ENCODE measurements at regions not wholly inside any gene's neighbourhood (a gene's known extent, or its start where the extent isn't known, plus 50 kb on each side); places are given as distances from the start of the nearest gene placed in this dataset.

DNA sequence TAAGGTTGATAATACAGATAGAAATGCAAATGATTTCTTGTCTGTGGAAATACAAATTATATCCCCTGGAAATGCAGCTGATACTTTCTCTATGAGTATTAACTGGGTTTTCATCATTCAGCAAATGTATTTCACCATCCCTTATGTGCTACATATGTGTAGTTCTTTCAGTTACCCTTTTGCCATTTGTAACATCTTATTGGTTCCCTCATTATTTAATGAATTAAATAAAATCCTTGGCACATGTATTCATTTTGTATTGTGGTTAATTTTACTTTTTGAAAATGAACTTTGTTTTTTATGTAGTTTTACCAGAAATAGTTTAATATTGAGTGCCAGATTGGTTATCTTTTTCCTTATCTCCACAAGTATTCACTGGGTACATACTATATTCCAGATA is 89.9 kb upstream of the DEPDC1 start:
- Histone ChIP-seq H3K9me3 (ENCODE audit: low read length) (no peaks in the 10 kb centered on the region), H3F3A (ENCODE audit: insufficient read depth, low read length, poor library complexity, severe bottlenecking) (no peaks in the 10 kb centered on the region), H3K27me3 (ENCODE audit: insufficient read depth, low read depth, low read length) (no peaks in the 10 kb centered on the region), H3K9ac (ENCODE audit: low read length) (no peak overlapping the region), H2AFZ (ENCODE audit: low read depth, low read length) (no peak overlapping the region), H4K20me1 (ENCODE audit: insufficient read depth) (no peaks in the 10 kb centered on the region), H3K79me2 (replicated peaks; ENCODE audit: insufficient read depth, low read length) (no peaks in the 10 kb centered on the region), H3K9me2 (ENCODE audit: insufficient read depth, low read length) (no peaks in the 10 kb centered on the region), H3K36me3 (ENCODE audit: insufficient read depth, low read length) (no peaks in the 10 kb centered on the region), H3K4me3 (ENCODE audit: low read length) (no peak overlapping the region), H3K27ac (ENCODE audit: low read length) (no peak overlapping the region), H3K4me2 (ENCODE audit: low read length) (no peak overlapping the region)
- TF ChIP-seq MXI1 (conservative IDR thresholded peaks at IDR 0.05; ENCODE audit: poor library complexity, severe bottlenecking), result no peak
- TF ChIP-seq REST (IDR thresholded peaks at IDR 0.05; ENCODE audit: borderline replicate concordance), result no peak
- TF ChIP-seq POLR2AphosphoS5 (IDR thresholded peaks at IDR 0.05), result no peak
- no peak for TF ChIP-seq SMC3 (conservative IDR thresholded peaks at IDR 0.05; ENCODE audit: poor library complexity)
- TF ChIP-seq EZH2 (IDR thresholded peaks at IDR 0.05; ENCODE audit: borderline replicate concordance, insufficient read depth, low read length, poor library complexity, severe bottlenecking), result no peak
- TF ChIP-seq EP300 (conservative IDR thresholded peaks at IDR 0.05; ENCODE audit: poor library complexity, severe bottlenecking), result no peak
- no peak for TF ChIP-seq TAF1 (IDR thresholded peaks at IDR 0.05; ENCODE audit: low read depth)
- TF ChIP-seq CTCF (IDR thresholded peaks at IDR 0.05; ENCODE audit: poor library complexity, severe bottlenecking), result no peak
- no peak for TF ChIP-seq RAD21 (conservative IDR thresholded peaks at IDR 0.05)

DNA sequence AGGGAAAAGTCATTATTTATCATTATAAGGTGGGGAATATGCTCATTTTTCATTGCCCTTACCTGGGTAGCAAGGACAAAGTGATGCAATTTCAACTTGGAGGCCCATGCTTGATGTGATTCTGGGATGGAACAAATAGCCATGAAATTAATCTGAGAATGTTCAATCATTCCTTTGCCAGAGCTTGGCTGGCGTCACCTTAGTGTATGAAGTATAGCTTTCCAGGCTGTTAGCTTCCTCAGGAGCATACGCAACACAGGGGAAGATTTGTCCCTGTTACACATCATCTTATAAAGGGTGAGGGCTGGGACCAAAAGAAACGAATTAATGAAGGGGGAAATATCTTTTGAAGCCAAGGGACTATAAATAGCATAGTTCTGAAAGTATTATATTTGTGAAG is 91.4 kb upstream of the DEPDC1 start:
- Histone ChIP-seq H2AFZ (ENCODE audit: low read depth, low read length) (no peak overlapping the region), H3K27me3 (ENCODE audit: insufficient read depth, low read depth, low read length) (no peaks in the 10 kb centered on the region), H3K4me2 (ENCODE audit: low read length) (no peak overlapping the region), H3K4me3 (ENCODE audit: low read length) (no peak overlapping the region), H3K27ac (ENCODE audit: low read length) (no peak overlapping the region), H3F3A (ENCODE audit: insufficient read depth, low read length, poor library complexity, severe bottlenecking) (no peaks in the 10 kb centered on the region), H3K9me2 (ENCODE audit: insufficient read depth, low read length) (no peaks in the 10 kb centered on the region), H4K20me1 (ENCODE audit: insufficient read depth) (no peaks in the 10 kb centered on the region), H3K79me2 (replicated peaks; ENCODE audit: insufficient read depth, low read length) (no peaks in the 10 kb centered on the region), H3K9me3 (ENCODE audit: low read length) (no peaks in the 10 kb centered on the region), H3K36me3 (ENCODE audit: insufficient read depth, low read length) (no peaks in the 10 kb centered on the region), H3K9ac (ENCODE audit: low read length) (no peak overlapping the region)
- TF ChIP-seq RAD21 (conservative IDR thresholded peaks at IDR 0.05), result no peak

DNA sequence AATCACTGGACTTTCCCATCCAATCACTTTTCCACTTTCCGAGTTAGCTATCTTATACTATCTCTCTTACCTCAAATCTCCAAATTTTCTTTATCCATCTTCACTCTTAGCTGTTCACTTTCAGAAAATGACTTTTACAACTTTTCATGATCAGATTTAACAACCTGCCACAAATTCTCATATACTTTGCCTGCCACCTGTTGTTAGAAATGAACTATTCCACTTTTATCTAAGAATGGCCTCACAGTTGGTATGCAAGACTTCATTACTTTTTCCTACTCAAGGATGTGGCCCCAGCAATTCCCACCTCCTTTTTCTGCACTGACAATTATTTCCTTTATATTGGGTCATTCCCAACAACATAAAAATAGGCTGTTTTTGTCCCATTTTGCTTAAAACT is 93.6 kb upstream of the DEPDC1 start:
- H3K27ac ChIP-seq (ENCODE audit: low read length), result no peak overlapping the region
- no peaks in the 10 kb centered on the region for H3K27me3 ChIP-seq (ENCODE audit: insufficient read depth, low read depth, low read length)
- H3K9ac ChIP-seq (ENCODE audit: low read length), result no peak overlapping the region
- no peaks in the 10 kb centered on the region for H3K9me2 ChIP-seq (ENCODE audit: insufficient read depth, low read length)
- no peaks in the 10 kb centered on the region for H3K9me3 ChIP-seq (ENCODE audit: low read length)
- H3F3A ChIP-seq (ENCODE audit: insufficient read depth, low read length, poor library complexity, severe bottlenecking), result no peaks in the 10 kb centered on the region
- H2AFZ ChIP-seq (ENCODE audit: low read depth, low read length), result no peak overlapping the region
- no peak overlapping the region for H3K4me3 ChIP-seq (ENCODE audit: low read length)
- H3K36me3 ChIP-seq (ENCODE audit: insufficient read depth, low read length), result no peaks in the 10 kb centered on the region
- no peak overlapping the region for H3K4me2 ChIP-seq (ENCODE audit: low read length)
- H3K79me2 ChIP-seq (replicated peaks; ENCODE audit: insufficient read depth, low read length), result no peaks in the 10 kb centered on the region
- no peaks in the 10 kb centered on the region for H4K20me1 ChIP-seq (ENCODE audit: insufficient read depth)
- no peak for TF ChIP-seq CTCF (IDR thresholded peaks at IDR 0.05; ENCODE audit: poor library complexity, severe bottlenecking)
- TF ChIP-seq EZH2 (IDR thresholded peaks at IDR 0.05; ENCODE audit: borderline replicate concordance, insufficient read depth, low read length, poor library complexity, severe bottlenecking), result no peak
- no peak for TF ChIP-seq REST (IDR thresholded peaks at IDR 0.05; ENCODE audit: borderline replicate concordance)
- no peak for TF ChIP-seq TAF1 (IDR thresholded peaks at IDR 0.05; ENCODE audit: low read depth)
- no peak for TF ChIP-seq POLR2AphosphoS5 (IDR thresholded peaks at IDR 0.05)
- no peak for TF ChIP-seq EP300 (conservative IDR thresholded peaks at IDR 0.05; ENCODE audit: poor library complexity, severe bottlenecking)
- no peak for TF ChIP-seq SMC3 (conservative IDR thresholded peaks at IDR 0.05; ENCODE audit: poor library complexity)
